GM21737 (cell line): ENCODE measurements at regions not wholly inside any gene's neighbourhood (a gene's known extent, or its start where the extent isn't known, plus 50 kb on each side); places are given as distances from the start of the nearest gene placed in this dataset.

Experiments
- ATAC-seq: cut with Tn5 transposase; IDR thresholded peaks from one replicate; pipeline ENCODE4 v1.9.1; 2021; ENCODE audit warnings: mild to moderate bottlenecking, moderate library complexity; ENCODE audit not compliant: unreplicated experiment

DNA sequence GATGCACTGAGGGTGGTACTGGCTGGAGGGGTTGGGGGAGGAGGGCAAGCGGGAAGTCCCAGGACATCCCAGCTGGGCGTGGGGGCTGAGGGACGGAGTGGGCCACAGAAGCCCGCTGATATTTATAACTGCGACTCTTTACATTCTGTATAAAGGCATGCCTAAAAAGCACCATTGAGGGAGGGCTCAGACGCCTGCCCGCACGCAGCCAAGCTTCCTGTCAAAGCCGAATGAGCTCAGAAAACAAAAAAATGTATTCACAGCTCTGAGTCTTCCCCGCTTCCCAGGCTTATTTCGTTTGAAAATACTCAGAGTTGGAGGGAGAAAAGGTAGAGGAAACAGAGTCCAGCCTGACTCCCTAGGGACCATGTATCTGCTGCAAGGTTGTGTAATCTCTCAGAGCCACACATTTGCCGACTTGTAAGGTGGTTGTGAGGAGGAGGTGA lies 170.1 kb upstream of the HAAO start:
- ATAC-seq = no peak

DNA sequence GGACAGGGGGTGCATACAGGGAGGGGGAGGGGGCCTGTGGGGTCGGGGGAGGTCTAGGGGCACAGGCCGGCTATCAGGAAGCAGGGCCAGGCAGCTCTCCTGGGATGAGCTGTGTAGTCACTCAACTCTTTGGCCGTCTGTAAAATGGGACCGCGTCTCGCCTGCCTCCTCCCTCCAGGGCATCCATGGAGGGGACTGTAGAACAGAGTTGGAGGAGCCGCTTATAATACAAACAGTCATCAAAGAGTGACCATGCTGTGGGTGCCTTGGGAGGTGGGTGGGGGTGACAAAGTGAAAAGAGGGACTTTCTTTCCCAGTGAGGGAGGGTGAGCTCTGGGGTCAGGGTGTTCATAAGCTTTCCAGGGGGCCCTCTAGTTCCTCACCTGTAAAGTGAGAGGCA lies 169.6 kb upstream of the HAAO start:
- no peak for ATAC-seq

DNA sequence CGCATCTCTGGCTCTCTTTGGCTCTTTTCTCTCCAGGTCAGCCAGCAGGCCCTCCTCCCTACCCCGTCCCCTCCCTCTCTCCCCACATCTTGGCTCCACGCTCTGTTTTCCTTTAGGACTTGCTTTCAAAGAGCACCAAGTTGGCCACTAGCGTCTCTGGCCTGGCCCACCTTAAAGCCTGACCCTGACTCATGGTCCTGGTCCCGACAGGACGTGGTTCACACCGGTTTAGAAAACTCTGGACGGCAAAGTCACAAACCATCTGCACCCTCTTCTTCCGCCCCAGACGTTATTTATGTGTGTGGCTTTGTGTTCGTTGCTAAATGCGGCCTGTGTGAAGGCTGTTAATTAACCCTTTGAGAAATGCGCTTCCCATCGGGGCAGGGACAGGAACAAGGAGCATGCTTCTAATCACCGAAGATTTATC lies 169.0 kb upstream of the HAAO start:
- no peak for ATAC-seq

DNA sequence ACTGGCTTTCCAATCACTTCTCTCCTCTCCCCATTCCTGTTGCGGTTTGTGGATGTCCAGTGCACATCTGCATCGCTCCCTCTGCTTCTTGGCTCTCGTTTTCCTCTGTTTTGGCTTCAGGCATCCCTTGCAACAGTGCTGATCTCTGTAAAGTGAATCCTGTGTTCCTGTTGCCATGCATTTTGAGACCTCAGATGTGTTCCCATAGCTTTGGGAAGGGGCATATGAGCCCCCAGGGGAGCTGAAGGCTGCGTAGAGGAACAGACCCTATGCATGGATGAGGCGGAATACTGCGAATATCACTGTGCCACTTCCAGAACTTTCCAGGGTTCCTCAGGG lies 168.4 kb upstream of the HAAO start:
- ATAC-seq = no peak

DNA sequence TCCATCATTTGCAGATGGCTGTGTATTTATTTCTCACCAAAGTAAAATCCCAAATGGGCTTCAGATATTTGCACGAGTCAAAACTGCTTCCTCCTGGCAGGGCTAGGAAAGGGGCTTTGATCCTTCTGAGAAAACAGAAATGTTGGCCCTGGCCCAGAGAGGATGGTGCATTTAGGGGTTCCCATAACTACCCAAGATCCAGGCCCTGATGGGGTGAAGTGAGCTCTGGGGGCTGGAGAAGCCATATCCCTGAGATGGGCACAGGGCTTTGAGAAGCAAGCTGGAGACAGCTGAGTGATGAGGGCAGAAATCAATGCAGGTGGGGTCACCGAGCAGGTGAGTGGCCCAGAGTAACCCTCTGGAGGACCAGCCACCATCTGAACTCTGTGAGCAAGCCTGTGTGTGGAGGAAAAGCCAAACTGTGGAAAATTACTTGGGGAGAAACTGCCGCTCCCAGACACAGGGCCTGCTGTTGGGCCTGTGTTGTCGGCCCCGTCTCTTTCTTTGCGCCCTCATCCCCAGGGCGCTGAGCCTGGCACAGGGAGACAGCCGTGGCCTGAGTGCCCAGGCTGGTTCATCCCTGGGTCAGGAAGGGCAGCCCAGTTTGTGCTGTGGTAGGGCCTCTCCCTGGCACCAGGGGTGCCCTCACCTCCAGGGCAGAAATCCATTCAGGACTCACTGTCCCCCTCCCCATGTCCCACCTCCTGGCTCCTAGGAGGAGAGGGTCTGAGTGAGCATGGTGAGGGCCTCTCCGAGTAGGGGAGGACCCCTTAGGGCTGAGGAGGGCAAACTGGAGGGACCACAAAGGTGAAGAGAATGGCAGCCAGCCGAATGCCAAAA lies 167.8 kb upstream of the HAAO start:
- ATAC-seq = no peak

DNA sequence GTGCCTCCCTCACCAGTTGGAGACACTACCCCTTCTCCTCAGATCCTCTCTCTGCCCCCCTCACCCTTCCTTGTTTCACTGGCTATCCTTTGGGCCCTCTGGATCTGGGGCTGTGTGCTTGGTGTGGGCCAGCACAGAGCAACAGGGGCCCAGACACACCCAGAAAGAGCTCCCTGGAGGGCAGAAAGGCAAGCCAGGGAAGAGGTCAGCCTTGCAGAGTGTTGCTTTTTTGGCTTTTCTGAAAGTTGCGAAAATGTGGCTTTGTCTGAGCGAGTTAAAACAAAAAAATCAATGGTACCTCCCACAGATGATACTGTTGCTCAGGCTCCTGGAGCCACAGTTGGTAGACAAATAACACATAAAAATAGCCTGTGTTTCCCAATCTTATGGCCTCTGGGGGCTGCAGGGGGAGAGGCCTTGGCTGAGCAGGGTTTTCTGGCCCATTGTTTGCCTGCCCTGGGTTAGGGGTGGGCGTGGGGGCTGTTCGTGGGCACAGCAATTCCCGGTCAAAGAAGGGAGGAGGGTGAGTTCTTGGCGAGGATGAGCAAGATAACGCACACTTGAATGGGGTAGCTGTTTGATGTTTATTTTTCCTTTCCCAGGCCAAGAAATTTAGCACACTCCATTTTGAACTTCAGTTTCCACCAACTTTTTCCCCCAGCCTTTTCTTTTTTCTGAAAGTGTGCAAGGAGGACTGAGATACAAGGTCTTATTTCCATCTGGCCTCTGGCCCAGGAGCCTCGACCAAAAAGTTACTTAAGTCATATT lies 167.0 kb upstream of the HAAO start:
- ATAC-seq = no peak

DNA sequence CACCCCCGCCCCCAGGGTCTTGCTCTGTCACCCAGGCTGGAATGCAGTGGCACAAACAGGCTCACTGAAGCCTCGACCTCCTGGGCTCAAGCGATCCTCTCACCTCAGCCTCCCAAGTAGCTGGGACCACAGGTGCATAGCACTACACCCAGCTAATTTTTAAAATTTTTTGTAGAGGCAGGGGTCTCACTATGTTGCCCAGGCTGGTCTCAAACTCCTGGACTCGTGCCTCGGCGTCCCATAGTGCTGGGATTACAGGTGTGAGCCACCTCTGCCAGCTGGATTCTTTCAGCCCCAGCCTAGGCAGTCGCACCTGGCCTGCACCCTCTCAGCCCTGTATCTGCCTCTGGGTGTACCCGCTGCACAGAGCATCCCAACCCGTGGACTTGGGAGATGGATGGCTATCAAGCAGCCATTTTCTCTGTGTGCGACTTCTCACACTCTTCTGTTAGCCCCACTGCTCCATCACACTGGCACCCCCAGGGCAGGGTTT lies 166.4 kb upstream of the HAAO start:
- no peak for ATAC-seq

DNA sequence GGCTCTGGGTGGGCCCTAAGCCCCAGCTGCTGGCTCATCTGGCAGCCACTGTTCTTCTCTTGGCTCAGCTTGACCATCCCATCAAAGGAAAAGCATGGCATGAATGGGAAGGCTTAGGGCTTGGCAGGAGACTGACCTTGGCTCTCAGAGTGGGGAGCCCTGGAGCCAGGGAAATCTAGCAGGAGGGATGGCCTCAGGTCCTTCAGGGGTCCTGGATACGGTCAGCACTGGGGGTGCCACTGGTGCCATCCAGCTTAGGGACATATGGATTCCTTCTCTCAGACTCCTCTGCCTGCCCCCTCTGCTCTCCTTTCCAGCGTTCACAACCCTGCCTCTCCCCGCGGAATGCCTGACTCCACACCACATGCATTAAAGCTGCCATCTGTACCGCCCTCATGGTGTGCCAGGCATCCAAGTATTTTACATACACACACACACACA lies 165.5 kb upstream of the HAAO start:
- ATAC-seq = no peak

DNA sequence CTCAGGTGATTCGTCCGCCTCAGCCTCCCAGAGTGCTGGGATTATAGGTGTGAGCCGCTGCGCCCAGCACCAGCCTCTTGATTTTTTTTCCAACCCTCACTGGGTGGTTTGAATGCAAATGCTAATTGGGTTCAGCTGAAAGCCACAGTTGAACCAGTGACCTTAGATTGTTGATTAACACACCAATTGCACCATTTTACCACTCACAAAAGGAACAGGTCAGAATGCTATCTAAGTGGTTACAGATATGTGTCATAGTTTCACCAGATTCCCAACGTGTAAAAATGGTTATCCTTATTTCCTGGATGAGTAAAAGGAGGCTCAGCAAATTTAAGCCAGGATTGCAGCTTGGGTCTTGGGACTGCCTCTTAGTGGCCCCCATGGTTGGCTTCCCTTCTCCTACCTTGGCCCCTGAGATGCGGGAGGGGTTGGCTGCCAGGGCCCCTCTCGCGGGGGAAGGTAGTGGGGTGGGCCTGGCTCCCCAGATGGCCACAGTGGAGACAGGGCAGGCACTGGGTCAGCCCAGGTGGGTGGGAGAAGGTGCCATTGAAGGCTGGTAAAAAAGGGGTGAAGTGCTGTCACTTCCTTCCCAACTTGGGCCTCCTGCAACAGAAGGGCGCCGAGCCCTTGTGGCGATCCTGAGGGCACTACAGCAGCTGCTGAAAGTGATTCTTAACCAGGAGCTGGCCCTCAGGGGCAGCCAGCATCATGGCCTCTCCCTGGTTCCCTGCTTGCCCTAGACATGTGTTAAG lies 164.9 kb upstream of the HAAO start:
- no peak for ATAC-seq

DNA sequence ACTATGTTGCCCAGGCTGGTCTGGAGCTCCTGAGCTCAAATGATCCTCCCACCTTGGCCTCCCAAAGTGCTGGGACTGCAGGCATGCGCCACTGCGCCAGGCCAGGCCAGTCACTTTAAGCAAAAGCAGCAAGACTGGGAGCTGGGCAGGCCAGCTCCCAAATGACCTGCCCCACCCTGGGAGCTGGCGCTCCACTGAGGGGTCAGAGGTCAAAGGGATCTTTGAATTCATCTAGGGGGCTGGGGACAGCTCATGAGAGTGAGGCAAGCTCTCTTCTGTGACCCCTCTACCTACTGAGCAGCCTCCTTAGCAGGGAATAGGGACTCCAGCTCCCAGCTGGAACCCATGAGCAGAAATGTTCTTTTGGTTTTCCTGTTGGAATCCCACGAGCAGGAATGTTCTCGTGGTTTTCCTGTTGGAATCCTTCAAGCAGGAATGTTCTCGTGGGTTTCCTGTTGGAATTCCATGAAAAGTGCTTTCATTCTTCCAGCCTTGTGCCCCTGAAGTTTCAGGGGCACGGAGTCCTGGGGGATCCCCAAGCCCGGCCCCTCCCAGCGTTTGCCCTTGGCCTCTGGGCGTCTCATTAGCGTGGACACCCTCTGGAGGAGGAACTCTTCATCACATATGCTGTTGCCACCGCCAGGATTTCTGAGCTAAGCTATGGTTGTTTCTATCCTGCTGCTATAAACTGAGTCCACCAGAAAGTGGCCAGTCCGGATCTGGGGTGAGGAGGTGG lies 162.0 kb upstream of the HAAO start:
- no peak for ATAC-seq

DNA sequence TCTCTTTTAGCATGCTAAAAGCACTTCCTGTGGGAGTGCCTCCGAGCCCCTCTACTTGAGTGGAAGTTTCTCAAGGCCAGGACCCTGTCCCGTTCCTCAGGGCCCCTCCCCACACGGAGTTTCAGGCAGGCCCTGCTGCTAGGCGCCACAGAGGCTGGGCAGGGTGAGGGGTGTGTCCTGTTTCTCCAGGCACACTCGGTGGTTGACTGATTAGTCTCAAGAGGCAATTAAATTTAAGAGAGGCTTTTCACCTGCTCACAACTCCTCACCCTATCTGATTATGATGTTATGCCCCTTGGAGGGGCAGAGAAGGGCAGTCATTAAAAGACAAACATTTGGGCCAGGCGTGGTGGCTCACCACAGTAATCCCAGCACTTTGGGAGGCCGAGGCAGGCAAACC lies 160.8 kb upstream of the HAAO start:
- ATAC-seq = no peak

DNA sequence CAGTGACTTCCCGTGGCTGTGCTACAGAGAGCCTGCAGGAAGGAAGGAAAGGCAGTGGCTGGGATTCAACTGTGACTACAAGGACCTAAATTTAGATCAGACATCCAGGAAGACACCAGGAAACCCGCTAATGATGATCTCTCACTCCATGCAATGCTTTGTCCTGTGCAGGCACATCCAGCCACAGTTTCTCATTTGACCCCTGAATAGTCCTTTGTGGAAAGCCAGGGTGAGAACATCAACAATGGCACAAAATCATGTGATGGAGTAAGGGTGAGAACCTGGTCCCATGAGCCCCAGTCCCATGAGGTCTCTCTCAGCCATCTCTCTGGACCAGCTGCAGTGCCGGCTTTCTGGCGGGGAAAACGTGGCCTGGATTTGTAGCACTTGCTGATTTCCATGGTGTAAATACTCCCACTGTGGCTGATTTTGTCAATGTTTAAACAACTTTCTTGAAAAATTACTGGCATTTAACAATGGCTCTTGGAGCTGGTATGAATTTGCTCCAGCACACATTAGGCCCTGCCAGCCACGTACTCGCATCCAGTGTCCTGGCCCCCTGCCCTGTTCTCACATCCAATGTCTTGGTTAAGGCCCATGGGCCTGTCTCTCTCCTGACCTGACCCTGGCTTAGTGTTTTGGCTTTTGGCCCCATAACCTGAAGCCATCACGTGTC lies 159.0 kb upstream of the HAAO start:
- ATAC-seq = no peak

DNA sequence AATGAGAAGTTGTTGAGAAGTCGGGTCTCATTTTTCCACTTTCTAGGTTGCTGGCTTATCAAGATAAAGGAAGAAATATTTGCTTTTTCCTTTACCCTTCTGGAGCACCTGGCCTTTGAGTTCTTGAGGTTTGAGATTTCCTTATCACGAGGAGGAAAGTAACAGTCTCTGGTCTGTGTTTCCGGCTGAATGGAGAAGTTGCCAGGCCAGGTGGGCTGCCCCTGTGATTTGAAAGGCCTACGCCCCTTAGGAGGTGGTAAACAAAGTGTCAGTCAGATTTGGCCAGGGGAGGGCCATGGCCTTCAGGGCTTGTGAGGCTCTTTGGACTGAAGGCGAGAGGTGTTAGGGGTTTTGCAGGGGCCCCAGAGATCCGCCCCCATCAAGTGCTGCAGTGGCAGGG lies 156.7 kb upstream of the HAAO start:
- ATAC-seq = no peak

DNA sequence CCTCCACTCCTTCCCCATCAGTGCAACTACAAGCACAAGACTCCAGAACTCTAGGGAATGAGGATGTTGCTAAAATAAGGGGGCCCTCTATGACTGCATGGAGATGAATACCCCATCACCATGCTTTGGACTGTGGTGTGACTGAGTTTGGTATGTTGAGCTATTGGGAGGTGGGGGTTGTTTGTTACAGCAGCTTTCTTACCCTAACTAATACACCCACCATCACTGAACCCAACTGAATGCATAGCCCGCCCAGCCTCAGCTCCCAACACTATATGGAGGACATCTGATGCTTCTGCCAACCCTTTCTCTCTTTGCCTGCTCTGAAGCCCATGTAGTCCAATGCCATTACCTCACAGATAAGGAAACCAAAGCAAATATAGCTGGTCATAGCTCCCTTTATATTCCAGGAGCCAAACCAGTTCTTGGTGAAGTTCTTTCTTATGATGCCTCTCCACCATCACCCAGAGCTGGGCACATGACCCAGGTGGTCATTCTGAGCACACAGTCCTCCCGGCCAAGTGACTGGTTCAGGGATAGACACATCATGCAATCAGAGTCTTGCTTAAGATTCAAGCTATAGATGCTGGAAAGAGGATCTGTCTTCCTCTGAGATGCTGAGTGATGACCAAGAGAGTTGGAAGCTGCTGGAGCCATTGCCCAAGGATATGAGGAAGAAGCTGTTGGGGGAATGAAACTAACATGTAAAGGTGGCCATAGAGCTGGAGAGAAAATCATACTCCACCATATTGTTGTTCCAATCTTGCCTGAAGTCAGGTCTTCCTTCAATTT lies 155.6 kb upstream of the HAAO start:
- no peak for ATAC-seq

DNA sequence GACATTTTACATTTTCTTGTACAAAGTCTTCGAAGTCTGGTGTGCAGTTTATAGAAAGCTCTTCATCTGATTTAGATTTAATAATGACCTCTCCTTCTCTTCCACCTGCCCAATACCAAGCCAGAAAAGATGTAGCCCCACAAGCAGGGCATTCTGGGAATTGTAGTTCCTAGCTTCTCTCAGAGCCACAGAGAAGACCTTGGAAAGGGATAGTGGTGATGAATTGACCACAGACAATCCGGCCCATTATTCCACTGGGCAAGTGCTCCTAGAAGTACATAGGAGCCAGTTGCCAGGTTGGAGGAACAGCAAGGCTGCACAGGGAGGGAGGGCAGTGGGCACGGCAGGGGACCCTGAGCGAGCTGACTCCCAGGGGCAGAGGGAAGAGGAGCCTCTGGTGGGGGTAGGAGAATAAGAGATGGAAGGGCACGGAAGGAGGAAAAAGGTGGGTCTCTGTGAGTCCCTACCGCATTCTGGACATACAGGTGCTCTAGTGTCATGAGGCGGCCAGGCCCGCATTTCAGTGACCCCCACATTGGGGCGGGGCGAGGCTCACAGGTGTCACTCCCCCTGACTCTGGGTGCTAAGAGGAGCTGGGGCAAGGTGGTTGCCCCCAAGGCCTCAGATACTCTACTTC lies 152.5 kb upstream of the HAAO start:
- ATAC-seq = no peak

DNA sequence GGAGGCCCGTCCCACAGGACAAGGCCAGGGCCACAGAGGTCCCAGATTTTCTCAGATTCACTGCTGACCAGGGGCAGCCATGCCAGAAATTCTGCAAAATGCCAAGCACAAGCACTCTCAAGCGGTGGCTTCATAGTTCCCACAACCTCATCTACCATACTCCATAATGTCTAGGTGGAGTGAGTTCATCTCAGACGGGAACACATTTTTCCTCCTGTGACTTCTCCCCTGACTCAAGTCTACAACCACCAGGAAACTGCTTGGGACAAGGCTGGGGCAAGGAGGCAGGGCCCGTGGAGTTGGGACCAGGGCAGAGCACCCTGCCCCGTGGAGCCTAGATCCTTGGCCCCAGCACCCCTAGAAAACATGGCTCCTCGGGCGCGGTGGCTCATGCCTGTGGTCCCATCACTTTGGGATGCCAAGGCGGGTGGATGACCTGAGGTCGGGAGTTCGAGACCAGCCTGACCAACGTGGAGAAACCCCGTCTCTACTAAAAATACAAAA lies 150.7 kb upstream of the HAAO start:
- ATAC-seq = no peak

DNA sequence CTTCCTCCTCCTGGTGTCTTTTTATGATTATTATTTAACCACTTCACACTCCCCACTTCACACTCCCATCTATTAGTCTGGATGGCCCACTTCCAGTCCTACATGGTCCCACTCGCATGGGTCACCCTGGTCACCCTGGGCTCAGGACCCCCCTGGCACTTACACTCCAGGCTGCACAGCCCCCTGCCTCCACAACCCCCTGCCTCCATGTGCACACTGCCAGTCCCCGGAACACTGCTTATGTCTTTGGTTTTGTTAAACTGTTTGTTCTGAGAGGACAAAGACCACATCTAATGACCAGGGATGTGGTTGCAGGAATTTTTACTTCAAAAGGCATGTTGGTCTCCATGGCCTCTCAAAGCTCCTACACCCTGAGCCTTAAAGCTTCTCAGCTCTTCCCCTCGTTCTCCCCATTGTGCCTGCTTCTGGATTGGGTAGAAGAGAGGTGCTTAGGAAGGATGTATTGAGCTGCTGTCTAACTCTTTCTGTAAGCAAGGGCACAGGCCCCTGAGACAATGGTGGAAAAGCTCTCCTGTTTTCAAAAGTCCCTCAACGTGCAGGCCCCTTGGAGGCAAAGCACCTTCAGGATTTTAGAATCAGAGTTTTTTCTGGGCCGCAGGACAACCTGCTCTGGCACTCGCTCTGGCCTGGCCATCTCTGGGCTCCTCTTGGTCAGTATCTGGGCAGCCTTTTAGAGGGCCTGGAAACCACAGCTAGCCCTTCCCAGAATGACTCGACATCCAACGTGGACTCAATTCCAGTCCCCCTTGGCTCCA lies 150.0 kb upstream of the HAAO start:
- no peak for ATAC-seq

DNA sequence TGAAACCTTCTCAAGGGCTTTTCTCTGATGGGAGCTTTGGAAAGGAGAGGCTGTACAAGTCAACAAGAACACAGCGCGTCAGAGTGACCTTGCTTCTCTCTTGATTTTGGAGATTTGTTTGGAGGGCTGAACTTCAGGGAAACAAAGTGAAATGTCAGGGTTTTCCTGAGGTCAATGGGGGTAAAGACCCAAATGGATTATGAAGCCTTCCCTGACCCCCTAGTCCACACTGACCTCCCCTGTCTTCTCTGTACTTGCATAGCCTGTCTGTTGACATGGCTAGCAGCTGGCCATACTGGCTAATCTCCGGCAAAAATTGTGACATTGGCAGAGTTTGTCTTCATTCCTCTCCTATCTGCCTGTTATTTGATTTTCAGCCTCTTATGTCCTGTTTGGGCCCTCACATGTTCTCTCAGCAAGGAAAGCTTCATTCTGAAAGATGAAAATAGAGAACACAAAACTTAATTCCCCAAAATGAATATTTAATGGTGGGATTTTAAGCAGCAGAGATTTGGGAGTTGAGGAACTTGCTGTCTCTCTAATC lies 149.3 kb upstream of the HAAO start:
- ATAC-seq = no peak
